Adrenal gland (tissue), 5 donors: ENCODE measurements at regions not wholly inside any gene's neighbourhood (a gene's known extent, or its start where the extent isn't known, plus 50 kb on each side); places are given as distances from the start of the nearest gene placed in this dataset.

Experiments
- POLR2A ChIP-seq, 2 donors: fragments of 450-650 bp; IDR thresholded peaks; one replicate each; pipeline ENCODE4 v1.6.1; 2017; ENCODE audit warnings: antibody characterized with exemption in 2 of 2, mild to moderate bottlenecking in 2 of 2, moderate library complexity in 1 of 2
- TF ChIP-seq, protein P1 (sequence below), 6 experiments: fragments of 450-650 bp in 4 of 6; fragments of 200-600 bp in 2 of 6; sonication (generic) in 1 of 6; IDR thresholded peaks; 1 replicate in 5 of 6; 2 replicates in 1 of 6; pipeline versions ENCODE4 v1.5.1 to v1.8.0; 2016 to 2021; ENCODE audit warnings: antibody characterized with exemption in 6 of 6, mild to moderate bottlenecking in 2 of 6, moderate library complexity in 1 of 6
- donor health status: DM: no; HTN: no; CAD: no.

DNA sequence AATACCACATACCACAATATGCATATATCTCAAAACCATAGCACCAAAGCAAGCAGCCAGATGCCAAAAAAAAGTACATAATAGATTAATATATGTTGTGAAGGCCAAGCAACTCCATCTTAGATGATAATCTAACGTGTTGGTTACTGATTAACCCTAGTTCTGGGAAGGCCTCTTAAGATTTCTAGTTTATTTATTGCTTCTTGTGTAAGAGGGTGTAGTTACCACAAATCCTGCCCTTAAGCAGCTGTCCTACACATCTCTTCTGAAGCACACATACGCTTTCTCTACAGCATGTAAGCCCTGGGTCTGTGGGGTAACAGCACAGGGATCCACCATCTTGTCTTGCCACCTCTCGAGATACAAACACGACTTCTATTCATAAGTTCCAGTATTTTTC lies 236.8 kb upstream of the AVPR1A start:
- TF ChIP-seq, protein P1, sequence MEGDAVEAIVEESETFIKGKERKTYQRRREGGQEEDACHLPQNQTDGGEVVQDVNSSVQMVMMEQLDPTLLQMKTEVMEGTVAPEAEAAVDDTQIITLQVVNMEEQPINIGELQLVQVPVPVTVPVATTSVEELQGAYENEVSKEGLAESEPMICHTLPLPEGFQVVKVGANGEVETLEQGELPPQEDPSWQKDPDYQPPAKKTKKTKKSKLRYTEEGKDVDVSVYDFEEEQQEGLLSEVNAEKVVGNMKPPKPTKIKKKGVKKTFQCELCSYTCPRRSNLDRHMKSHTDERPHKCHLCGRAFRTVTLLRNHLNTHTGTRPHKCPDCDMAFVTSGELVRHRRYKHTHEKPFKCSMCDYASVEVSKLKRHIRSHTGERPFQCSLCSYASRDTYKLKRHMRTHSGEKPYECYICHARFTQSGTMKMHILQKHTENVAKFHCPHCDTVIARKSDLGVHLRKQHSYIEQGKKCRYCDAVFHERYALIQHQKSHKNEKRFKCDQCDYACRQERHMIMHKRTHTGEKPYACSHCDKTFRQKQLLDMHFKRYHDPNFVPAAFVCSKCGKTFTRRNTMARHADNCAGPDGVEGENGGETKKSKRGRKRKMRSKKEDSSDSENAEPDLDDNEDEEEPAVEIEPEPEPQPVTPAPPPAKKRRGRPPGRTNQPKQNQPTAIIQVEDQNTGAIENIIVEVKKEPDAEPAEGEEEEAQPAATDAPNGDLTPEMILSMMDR (IDR thresholded peaks at IDR 0.05): no peak
- TF ChIP-seq POLR2A (IDR thresholded peaks at IDR 0.05): no peak
